Stomach (tissue), 8 donors: ENCODE measurements at regions not wholly inside any gene's neighbourhood (a gene's known extent, or its start where the extent isn't known, plus 50 kb on each side); places are given as distances from the start of the nearest gene placed in this dataset.

Experiments used
- DNase-seq, 2 donors: peaks; one replicate each; pipeline versions ENCODE4 v3.0.0 to v3.0.0-alpha.2; 2013 to 2019
- H3K27ac ChIP-seq, 5 donors: fragments of 200-600 bp in 4 of 5; sonication (generic) in 4 of 5; one replicate each; pipeline ENCODE4 v1.5.1; 2013 to 2019; ENCODE audit warnings: mild to moderate bottlenecking in 1 of 5, moderate library complexity in 1 of 5
- H3K27me3 ChIP-seq, 3 donors: fragments of 200-600 bp; sonication (generic); one replicate each; pipeline ENCODE4 v1.5.1; 2017 to 2019; ENCODE audit warnings: mixed run types in 1 of 3
- H3K36me3 ChIP-seq, 4 donors: fragments of 200-600 bp; sonication (generic); 1 replicate in 3 of 4; 2 replicates in 1 of 4; pipeline ENCODE4 v1.5.1; 2016 to 2019
- H3K4me1 ChIP-seq, 4 donors: fragments of 200-600 bp; sonication (generic); one replicate each; pipeline ENCODE4 v1.5.1; 2016 to 2019
- H3K4me3 ChIP-seq, 4 donors: fragments of 200-600 bp; sonication (generic) in 3 of 4; one replicate each; pipeline ENCODE4 v1.5.1; 2016 to 2019; ENCODE audit warnings: mild to moderate bottlenecking in 1 of 4
- H3K9me3 ChIP-seq, 4 donors: fragments of 200-600 bp; sonication (generic); one replicate each; pipeline ENCODE4 v1.5.1; 2016 to 2019
- CTCF ChIP-seq, 7 experiments: fragments of 450-650 bp in 4 of 7; fragments of 200-600 bp in 3 of 7; sonication (generic) in 3 of 7; IDR thresholded peaks; one replicate each; pipeline ENCODE4 v1.5.1; 2016 to 2019; ENCODE audit warnings: antibody characterized with exemption in 7 of 7, control low read depth in 2 of 7, mild to moderate bottlenecking in 1 of 7
- EP300 ChIP-seq: sonication (generic); formaldehyde crosslinking; IDR thresholded peaks from one replicate; pipeline ENCODE4 v1.6.1; 2017; ENCODE audit warnings: antibody characterized with exemption
- POLR2A ChIP-seq, 4 donors: fragments of 450-650 bp; IDR thresholded peaks; one replicate each; pipeline ENCODE4 v1.6.1; 2016; ENCODE audit warnings: antibody characterized with exemption in 4 of 4, control low read depth in 2 of 4, mild to moderate bottlenecking in 1 of 4, moderate library complexity in 1 of 4
- POLR2AphosphoS5 ChIP-seq, 3 donors: sonication (generic); formaldehyde crosslinking; IDR thresholded peaks; one replicate each; pipeline ENCODE4 v1.6.1; 2016; ENCODE audit warnings: antibody characterized with exemption in 3 of 3
- WGBS, 5 donors: extraction: QIAGEN DNeasy Blood & Tissue Kit in 3 of 5; methylation state at CpG; one replicate each; pipeline versions ENCODE4 v1.1.5 to v1.1.7; 2013 to 2018; 5-methylcytosine and 5-hydroxymethylcytosine counted together
- intact Hi-C: fragments of 100-400 bp; cut with DNase I; formaldehyde crosslinking; loops from one replicate; pipeline ENCODE4 v1.15.1; 2023; ENCODE audit warnings: low total_unique reads
- donor health status: healthy with polysubstance abuse.
- donor health status: Bipolar disorder and iron deficiency.
- donor health status: healthy.

- Histone ChIP-seq H3K4me3 (no peak overlapping the region), H3K27ac (no peak overlapping the region), H3K4me1 (no peaks in the 10 kb centered on the region), H3K27me3 (peaks cover 0 to 18% (median 0%) of the 10 kb centered on the region in 3 donors), H3K9me3 (no peaks in the 10 kb centered on the region), H3K36me3 (no peaks in the 10 kb centered on the region)
- no peak for TF ChIP-seq CTCF (IDR thresholded peaks at IDR 0.05)
- no peak for TF ChIP-seq POLR2AphosphoS5 (IDR thresholded peaks at IDR 0.05)
- no peak for TF ChIP-seq EP300
- no peak for TF ChIP-seq POLR2A (IDR thresholded peaks at IDR 0.05)
- 81 to 86% (median 84%) methylated on average over 5 of the region's 5 CpGs for WGBS, 5 donors
- intact Hi-C loops, result no loop called here
- DNase-seq, result no peak
Observed at GRCh38 chr11:11755871-11756270, 85.9 kb upstream of the USP47 start.

DNA sequence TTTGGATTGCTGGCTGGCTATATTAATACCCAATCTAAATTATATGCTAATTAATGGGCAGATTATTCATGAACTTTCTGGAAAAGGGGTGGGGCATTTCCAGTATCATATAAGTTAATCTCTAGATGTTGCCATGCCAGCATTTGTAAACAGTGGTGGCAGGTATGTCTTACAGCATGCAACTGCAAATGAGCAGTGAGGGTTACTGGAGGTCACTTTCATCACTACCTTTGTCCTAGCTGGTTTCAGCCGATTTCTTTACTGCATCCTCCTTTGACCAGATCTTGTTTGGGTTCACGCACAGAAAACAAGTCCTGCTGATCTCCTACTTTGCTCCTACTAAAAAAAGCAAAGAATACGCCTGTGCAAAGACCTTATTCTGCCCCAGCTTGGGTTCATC is 89.1 kb upstream of the USP47 start:
- intact Hi-C loops, result no loop called here
- no peaks in the 10 kb centered on the region for H3K9me3 ChIP-seq
- H3K4me1 ChIP-seq, result no peaks in the 10 kb centered on the region
- TF ChIP-seq POLR2A (IDR thresholded peaks at IDR 0.05), result no peak
- no peak for TF ChIP-seq EP300
- TF ChIP-seq POLR2AphosphoS5 (IDR thresholded peaks at IDR 0.05), result no peak
- no peak for TF ChIP-seq CTCF (IDR thresholded peaks at IDR 0.05)
- 75 to 87% (median 81%) methylated on average over 3 of the region's 3 CpGs for WGBS, 5 donors
- H3K4me3 ChIP-seq, result no peak overlapping the region
- no peaks in the 10 kb centered on the region for H3K36me3 ChIP-seq
- H3K27ac ChIP-seq, result no peak overlapping the region
- peaks cover 0 to 12% (median 0%) of the 10 kb centered on the region in 3 donors for H3K27me3 ChIP-seq
- no peak for DNase-seq

DNA sequence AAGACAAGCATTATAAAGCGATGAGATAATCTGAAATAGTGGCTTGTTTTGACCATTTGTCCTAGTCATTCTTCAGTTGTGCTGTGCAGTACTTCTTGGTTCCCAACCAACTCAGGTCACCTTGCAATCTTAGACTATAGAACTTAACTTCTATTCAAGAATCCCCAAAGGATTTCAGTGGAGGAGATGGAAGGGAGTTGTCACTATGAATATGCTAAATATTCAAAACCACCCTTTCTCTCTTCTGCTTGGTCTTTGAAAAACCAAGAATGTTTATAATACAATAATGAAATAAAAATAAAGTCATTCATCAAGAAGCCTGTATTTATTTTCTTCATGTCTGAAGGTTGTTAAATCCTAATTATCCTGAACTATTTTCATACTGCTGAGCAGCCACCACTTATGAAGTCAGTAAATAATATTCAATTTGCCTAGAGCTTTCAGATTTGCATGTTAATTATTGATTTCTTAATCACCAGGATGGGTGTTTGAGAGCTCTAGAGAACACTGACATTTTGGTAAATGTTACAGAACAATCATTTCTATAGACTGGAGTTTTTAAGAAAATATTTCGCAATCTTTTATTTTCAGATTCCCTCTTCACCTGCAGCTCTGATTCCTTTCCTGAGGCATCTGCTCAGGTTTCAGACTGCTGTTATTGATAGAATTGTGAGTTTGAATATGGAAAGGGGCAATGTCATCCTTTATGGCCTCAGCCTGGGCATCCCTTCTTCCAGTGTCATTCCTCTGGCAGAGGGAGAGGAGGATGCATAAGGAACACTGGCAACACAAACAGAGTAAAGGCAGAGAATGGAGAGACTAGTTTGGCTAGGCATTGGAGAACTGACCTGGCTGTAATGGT is 91.5 kb upstream of the USP47 start:
- TF ChIP-seq POLR2AphosphoS5 (IDR thresholded peaks at IDR 0.05) (no peak), POLR2A (IDR thresholded peaks at IDR 0.05) (no peak), CTCF (IDR thresholded peaks at IDR 0.05) (no peak), EP300 (no peak)
- DNase-seq, result no peak
- WGBS, 5 donors, result 91 to 98% (median 98%) methylated on average over 2 of the region's 2 CpGs
- intact Hi-C loops, result no loop called here
- no peak overlapping the region for H3K4me3 ChIP-seq
- H3K4me1 ChIP-seq, result no peaks in the 10 kb centered on the region
- H3K27me3 ChIP-seq, result peaks cover 0 to 9% (median 0%) of the 10 kb centered on the region in 3 donors
- no peaks in the 10 kb centered on the region for H3K9me3 ChIP-seq
- H3K27ac ChIP-seq, result no peak overlapping the region
- H3K36me3 ChIP-seq, result no peaks in the 10 kb centered on the region

- no peak overlapping the region for H3K4me3 ChIP-seq
- intact Hi-C loops, result no loop called here
- TF ChIP-seq CTCF (IDR thresholded peaks at IDR 0.05), result no peak
- TF ChIP-seq EP300, result no peak
- no peak for TF ChIP-seq POLR2AphosphoS5 (IDR thresholded peaks at IDR 0.05)
- no peak for TF ChIP-seq POLR2A (IDR thresholded peaks at IDR 0.05)
Observed at GRCh38 chr11:11748706-11749365, 92.9 kb upstream of the USP47 start.

More at GRCh38 chr11:11748706-11749365, 92.9 kb upstream of the USP47 start:
- no peak for DNase-seq
- Histone ChIP-seq H3K4me1 (no peaks in the 10 kb centered on the region), H3K36me3 (no peaks in the 10 kb centered on the region), H3K27me3 (peaks cover 0 to 8% (median 0%) of the 10 kb centered on the region in 3 donors), H3K9me3 (no peaks in the 10 kb centered on the region), H3K27ac (no peak overlapping the region)
- WGBS, 5 donors, result 79 to 82% (median 81%) methylated on average over 4 of the region's 4 CpGs
